ENCODE measurements at regions not wholly inside any gene's neighbourhood (a gene's known extent, or its start where the extent isn't known, plus 50 kb on each side); places are given as distances from the start of the nearest gene placed in this dataset.

DNA sequence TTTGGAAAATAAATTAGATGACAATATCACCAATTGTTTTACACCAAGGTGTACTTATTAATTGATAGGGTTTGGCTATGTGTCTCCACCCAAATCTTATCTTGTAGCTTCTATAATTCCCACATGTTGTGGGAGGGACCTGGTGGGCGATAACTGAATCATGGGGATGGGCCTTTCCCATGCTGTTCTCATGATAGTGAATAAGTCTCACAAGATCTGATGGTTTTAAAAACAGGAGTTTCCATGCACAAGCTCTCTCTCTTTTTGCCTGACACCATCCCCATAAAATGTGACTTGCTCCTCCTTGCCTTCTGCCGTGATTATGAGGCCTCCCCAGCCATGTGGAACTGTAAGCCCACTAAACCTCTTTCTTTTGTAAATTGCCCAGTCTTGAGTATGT, 131.0 kb upstream of the LMO4 start:
- 76 to 100% methylated on average over 1 to 2 of the region's 2 CpGs for WGBS, 2 donors (ENCODE audit: low coverage in 1 of 2)
- no peak for ATAC-seq

DNA sequence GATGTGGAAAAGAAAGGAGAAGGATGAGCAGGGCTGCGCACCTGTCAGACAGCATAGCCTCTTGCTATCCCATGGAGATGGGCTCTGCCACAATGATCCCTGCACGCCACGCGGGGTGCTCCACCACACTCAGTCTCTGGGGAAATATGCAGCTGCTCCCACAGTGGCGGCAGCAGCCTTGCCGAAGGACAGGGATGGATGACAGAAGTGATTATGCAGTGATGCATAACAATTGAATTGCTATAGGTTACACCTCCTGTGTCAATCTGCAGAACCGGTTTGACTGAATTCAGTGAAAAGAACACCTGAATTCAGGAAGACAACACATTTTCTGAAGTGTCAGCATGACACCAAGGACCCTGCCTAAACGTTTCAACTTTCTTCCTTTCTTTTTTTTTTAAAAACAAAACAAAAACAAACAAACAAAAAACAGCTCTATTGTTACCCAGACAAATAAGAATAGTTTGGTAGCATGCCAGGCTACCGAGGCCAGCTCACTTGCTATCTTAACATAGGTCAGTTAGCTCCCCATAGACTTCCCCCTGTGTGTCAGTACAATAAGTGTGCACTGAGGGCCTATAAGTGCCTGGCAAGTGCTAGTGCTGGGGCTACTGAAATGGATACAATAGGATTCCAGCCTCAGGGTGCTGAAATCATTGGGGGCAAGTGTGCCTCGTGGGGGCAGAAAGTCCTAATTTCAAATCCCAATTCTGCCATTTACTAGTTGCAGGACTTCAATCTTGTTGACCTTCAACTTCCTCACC, 127.6 kb upstream of the LMO4 start:
- TF ChIP-seq EP300 (IDR thresholded peaks at IDR 0.05): no peak
- TF ChIP-seq, protein P1, sequence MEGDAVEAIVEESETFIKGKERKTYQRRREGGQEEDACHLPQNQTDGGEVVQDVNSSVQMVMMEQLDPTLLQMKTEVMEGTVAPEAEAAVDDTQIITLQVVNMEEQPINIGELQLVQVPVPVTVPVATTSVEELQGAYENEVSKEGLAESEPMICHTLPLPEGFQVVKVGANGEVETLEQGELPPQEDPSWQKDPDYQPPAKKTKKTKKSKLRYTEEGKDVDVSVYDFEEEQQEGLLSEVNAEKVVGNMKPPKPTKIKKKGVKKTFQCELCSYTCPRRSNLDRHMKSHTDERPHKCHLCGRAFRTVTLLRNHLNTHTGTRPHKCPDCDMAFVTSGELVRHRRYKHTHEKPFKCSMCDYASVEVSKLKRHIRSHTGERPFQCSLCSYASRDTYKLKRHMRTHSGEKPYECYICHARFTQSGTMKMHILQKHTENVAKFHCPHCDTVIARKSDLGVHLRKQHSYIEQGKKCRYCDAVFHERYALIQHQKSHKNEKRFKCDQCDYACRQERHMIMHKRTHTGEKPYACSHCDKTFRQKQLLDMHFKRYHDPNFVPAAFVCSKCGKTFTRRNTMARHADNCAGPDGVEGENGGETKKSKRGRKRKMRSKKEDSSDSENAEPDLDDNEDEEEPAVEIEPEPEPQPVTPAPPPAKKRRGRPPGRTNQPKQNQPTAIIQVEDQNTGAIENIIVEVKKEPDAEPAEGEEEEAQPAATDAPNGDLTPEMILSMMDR (IDR thresholded peaks at IDR 0.05): no peak
- no peak for TF ChIP-seq POLR2AphosphoS5 (IDR thresholded peaks at IDR 0.05)
- no peak for TF ChIP-seq POLR2A (IDR thresholded peaks at IDR 0.05)
- ATAC-seq: no peak

More for the DNA sequence above, 131.0 kb upstream of the LMO4 start:
- Histone ChIP-seq H3K9me3 (peaks cover 0 to 19% (median 0%) of the 10 kb centered on the region in 3 donors), H3K27me3 (no peaks in the 10 kb centered on the region), H3K4me1 (no peaks in the 10 kb centered on the region), H3K27ac (no peak overlapping the region), H3K4me3 (no peak overlapping the region), H3K36me3 (no peaks in the 10 kb centered on the region)
- TF ChIP-seq, protein P1 (IDR thresholded peaks at IDR 0.05): no peak
- no peak for TF ChIP-seq EP300 (IDR thresholded peaks at IDR 0.05)
- no peak for TF ChIP-seq POLR2A (IDR thresholded peaks at IDR 0.05)
- TF ChIP-seq POLR2AphosphoS5 (IDR thresholded peaks at IDR 0.05): no peak

DNA sequence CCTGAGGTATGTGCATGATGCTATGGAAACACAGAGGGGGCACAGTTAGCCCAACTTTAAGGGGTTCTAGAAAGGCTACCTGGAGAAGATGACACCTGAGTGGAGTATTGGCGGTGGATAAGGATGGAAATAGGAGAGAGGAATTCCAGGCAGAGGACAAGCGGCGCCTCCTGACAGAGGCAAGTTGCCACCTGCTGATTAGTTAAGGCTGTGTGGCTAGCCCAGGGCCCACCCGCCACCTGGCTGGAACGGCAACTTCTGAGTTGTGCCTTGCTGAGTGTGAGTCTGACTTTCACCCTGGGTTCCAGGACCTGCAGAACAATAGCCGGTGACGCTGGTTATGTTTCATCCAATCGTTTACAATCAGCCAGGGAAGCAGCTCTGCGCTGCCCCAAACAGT, 126.9 kb upstream of the LMO4 start:
- Histone ChIP-seq H3K36me3 (no peaks in the 10 kb centered on the region), H3K4me1 (peaks cover 0 to 9% (median 0%) of the 10 kb centered on the region in 3 donors), H3K27me3 (no peaks in the 10 kb centered on the region), H3K9me3 (no peaks in the 10 kb centered on the region), H3K4me3 (no peak overlapping the region), H3K27ac (no peak overlapping the region)
- TF ChIP-seq EP300 (IDR thresholded peaks at IDR 0.05): no peak
- no peak for TF ChIP-seq POLR2AphosphoS5 (IDR thresholded peaks at IDR 0.05)
- no peak for TF ChIP-seq POLR2A (IDR thresholded peaks at IDR 0.05)
- TF ChIP-seq, protein P1 (IDR thresholded peaks at IDR 0.05): no peak
- ATAC-seq: no peak
- 96% methylated on average over 4 to 6 of the region's 9 CpGs for WGBS, 2 donors (ENCODE audit: low coverage in 1 of 2)

More for the DNA sequence above, 127.6 kb upstream of the LMO4 start:
- Histone ChIP-seq H3K4me3 (no peak overlapping the region), H3K9me3 (peaks cover 0 to under 1% (median 0%) of the 10 kb centered on the region in 3 donors), H3K27ac (no peak overlapping the region), H3K36me3 (no peaks in the 10 kb centered on the region), H3K27me3 (no peaks in the 10 kb centered on the region), H3K4me1 (peaks cover 0 to 9% (median 0%) of the 10 kb centered on the region in 3 donors)
- 69 to 74% methylated on average over 4 to 6 of the region's 10 CpGs for WGBS, 2 donors (ENCODE audit: low coverage in 1 of 2)

DNA sequence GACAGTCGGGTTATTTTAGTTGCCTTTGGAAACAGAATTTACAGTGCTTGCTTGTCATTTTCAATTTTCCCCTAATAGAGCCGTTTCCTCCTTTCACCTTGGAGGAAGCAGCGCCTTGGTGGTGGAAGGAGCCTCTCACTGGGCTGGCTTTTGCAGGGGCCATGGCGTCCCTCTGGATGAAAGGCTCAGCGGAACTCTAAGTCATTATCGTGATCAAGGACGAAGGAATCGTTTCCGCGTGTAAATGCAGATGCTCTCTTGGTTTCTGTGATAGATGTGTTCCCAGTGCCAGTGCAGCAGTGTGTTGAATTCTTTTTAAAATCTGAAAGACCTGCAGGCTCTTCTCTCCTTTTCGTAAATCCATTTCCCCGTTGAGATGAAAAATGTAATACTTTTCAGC, 126.2 kb upstream of the LMO4 start:
- H3K4me3 ChIP-seq: no peak overlapping the region
- ATAC-seq: no peak
- 25 to 71% methylated on average over 3 to 11 of the region's 12 CpGs for WGBS, 2 donors (ENCODE audit: low coverage in 1 of 2)

More for the DNA sequence above, 126.2 kb upstream of the LMO4 start:
- no peaks in the 10 kb centered on the region for H3K36me3 ChIP-seq
- H3K27ac ChIP-seq: no peak overlapping the region
- H3K27me3 ChIP-seq: no peaks in the 10 kb centered on the region
- H3K4me1 ChIP-seq: peaks cover 0 to 9% (median 0%) of the 10 kb centered on the region in 3 donors
- TF ChIP-seq EP300 (IDR thresholded peaks at IDR 0.05) (no peak), POLR2AphosphoS5 (IDR thresholded peaks at IDR 0.05) (no peak), POLR2A (IDR thresholded peaks at IDR 0.05) (no peak)
- TF ChIP-seq, protein P1 (IDR thresholded peaks at IDR 0.05): no peak
- H3K9me3 ChIP-seq: no peaks in the 10 kb centered on the region
